ENCODE measurements at regions not wholly inside any gene's neighbourhood (a gene's known extent, or its start where the extent isn't known, plus 50 kb on each side); places are given as distances from the start of the nearest gene placed in this dataset.

DNA sequence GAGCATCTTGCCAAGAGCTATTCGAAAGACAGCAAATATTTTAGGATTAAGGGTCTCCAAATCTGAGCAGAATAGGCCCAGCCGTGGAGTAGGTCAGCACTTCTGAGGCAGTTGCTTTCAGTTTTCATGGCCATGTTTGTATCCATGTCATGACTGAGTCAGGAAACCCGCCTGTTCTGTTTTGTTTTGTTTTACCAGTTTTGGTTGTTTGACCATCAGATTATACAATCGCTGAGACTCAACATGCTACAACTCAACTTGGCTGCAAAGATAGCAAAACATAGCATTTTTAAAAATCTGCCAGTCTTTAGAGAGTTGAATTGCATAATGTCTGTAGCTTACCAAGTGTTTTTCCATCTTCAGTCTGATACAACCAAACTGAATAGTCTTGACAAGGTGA lies 185.1 kb upstream of the ZNF462 start (continued):
- TF ChIP-seq CTCF (IDR thresholded peaks at IDR 0.05; ENCODE audit: control extremely low read depth in 1 of 3, insufficient read depth in 1 of 3, low read depth in 1 of 3, low read length in 3 of 3) = no peak
- TF ChIP-seq FOSL1 (IDR thresholded peaks at IDR 0.05; ENCODE audit: insufficient read depth, low read depth, low read length) = no peak
- TF ChIP-seq NRF1 (IDR thresholded peaks at IDR 0.05; ENCODE audit: low read depth, low read length) = no peak
- no peak for TF ChIP-seq JUND (IDR thresholded peaks at IDR 0.05; ENCODE audit: low read length)
- no peak for TF ChIP-seq TBP (IDR thresholded peaks at IDR 0.05; ENCODE audit: low read depth, low read length)

Measured in H1 (cell line).